B cell (primary cell): ENCODE measurements at regions not wholly inside any gene's neighbourhood (a gene's known extent, or its start where the extent isn't known, plus 50 kb on each side); places are given as distances from the start of the nearest gene placed in this dataset.

Source experiments
- ATAC-seq: fragments of 200-7000 bp; cut with Tn5 transposase; one replicate; pipeline ENCODE4 v1.10.0; 2021; ENCODE audit warnings: low read depth, mild to moderate bottlenecking, moderate number of reproducible peaks, moderate library complexity
- CTCF ChIA-PET: fragments of 350-600 bp; sonication (Branson Sonifier 250); formaldehyde crosslinking; loops from one replicate; lab custom pipeline; 2021; ENCODE audit warnings: antibody characterized with exemption, inconsistent platforms; lab: Charles Lee
- POLR2A ChIA-PET: fragments of 350-600 bp; sonication (Branson Sonifier 250); formaldehyde crosslinking; loops from one replicate; lab custom pipeline; 2021; ENCODE audit warnings: antibody characterized with exemption; lab: Charles Lee
- DNase-seq: peaks from one replicate; pipeline ENCODE4 v3.0.0; 2013
- H2AFZ ChIP-seq: 2 replicates; pipeline ENCODE4 v1.6.1; 2012; ENCODE audit warnings: mild to moderate bottlenecking, low read depth, low read length; ENCODE audit not compliant: insufficient read depth, poor library complexity, severe bottlenecking
- H3K27ac ChIP-seq, 2 donors: 1 replicate in 1 of 2; 2 replicates in 1 of 2; pipeline ENCODE4 v1.5.1; 2012 to 2013; ENCODE audit warnings: low read length in 2 of 2, mild to moderate bottlenecking in 2 of 2, moderate library complexity in 1 of 2
- H3K27me3 ChIP-seq, 4 experiments: fragments of 200-600 bp in 1 of 4; sonication (generic) in 1 of 4; replicated peaks in 1 of 4; 1 replicate in 2 of 4; 2 replicates in 2 of 4; pipeline versions ENCODE4 v1.6.1 to v1.7.0; 2013 to 2016; ENCODE audit warnings: low read length in 3 of 4, mild to moderate bottlenecking in 2 of 4, mixed read lengths in 1 of 4, moderate library complexity in 1 of 4; ENCODE audit not compliant: insufficient read depth in 4 of 4, control insufficient read depth in 3 of 4; ENCODE audit errors: control extremely low read depth in 1 of 4
- H3K36me3 ChIP-seq, 2 experiments: replicated peaks in 1 of 2; 1 replicate in 1 of 2; 2 replicates in 1 of 2; pipeline versions ENCODE4 v1.6.1 to v1.7.1; 2013; ENCODE audit warnings: low read length in 1 of 2; ENCODE audit not compliant: insufficient read depth in 2 of 2, control insufficient read depth in 1 of 2; ENCODE audit errors: control extremely low read depth in 1 of 2, extremely low read depth in 1 of 2
- H3K4me1 ChIP-seq, 2 donors: fragments of 200-600 bp in 1 of 2; sonication (generic) in 1 of 2; 1 replicate in 1 of 2; 2 replicates in 1 of 2; pipeline versions ENCODE4 v1.5.1 to v1.6.1; 2013 to 2017; ENCODE audit warnings: low read length in 2 of 2; ENCODE audit not compliant: control insufficient read depth in 2 of 2, insufficient read depth in 2 of 2
- H3K4me2 ChIP-seq: replicated peaks from 2 replicates; pipeline ENCODE3; 2012; ENCODE audit warnings: mild to moderate bottlenecking, low read depth, low read length; ENCODE audit not compliant: poor library complexity, severe bottlenecking
- H3K4me3 ChIP-seq, 5 experiments: fragments of 200-600 bp in 1 of 5; sonication (generic) in 1 of 5; 1 replicate in 3 of 5; 2 replicates in 2 of 5; pipeline versions ENCODE4 v1.5.1 to v1.7.0; 2011 to 2016; ENCODE audit warnings: low read length in 4 of 5, mild to moderate bottlenecking in 4 of 5, low read depth in 2 of 5, control low read depth in 1 of 5, moderate library complexity in 1 of 5; ENCODE audit not compliant: insufficient read depth in 1 of 5; ENCODE audit errors: control extremely low read depth in 1 of 5, extremely low read depth in 1 of 5
- H3K79me2 ChIP-seq: fragments of 200-600 bp; sonication (generic); one replicate; pipeline ENCODE4 v1.6.0; 2016; ENCODE audit warnings: low read length; ENCODE audit not compliant: control insufficient read depth, insufficient read depth
- H3K9ac ChIP-seq: fragments of 200-600 bp; sonication (generic); 2 replicates; pipeline ENCODE4 v1.6.1; 2017; ENCODE audit warnings: mild to moderate bottlenecking, low read length, moderate library complexity
- H3K9me3 ChIP-seq, 3 donors: one replicate each; pipeline versions ENCODE4 v1.6.1 to v1.7.1; 2013; ENCODE audit warnings: low read length in 2 of 3; ENCODE audit not compliant: control insufficient read depth in 2 of 3, insufficient read depth in 1 of 3; ENCODE audit errors: control extremely low read depth in 1 of 3
- H4K20me1 ChIP-seq: 2 replicates; pipeline ENCODE4 v1.6.0; 2012; ENCODE audit warnings: mild to moderate bottlenecking, low read length; ENCODE audit not compliant: insufficient read depth, control insufficient read depth, poor library complexity, severe bottlenecking
- H3K27ac Mint-ChIP-seq: one replicate; pipeline ENCODE4 v1.8.0; 2021; ENCODE audit warnings: mixed read lengths
- H3K27me3 Mint-ChIP-seq: one replicate; pipeline ENCODE4 v1.8.0; 2021; ENCODE audit warnings: mixed read lengths
- H3K4me1 Mint-ChIP-seq: one replicate; pipeline ENCODE4 v1.8.0; 2021; ENCODE audit warnings: mixed read lengths
- H3K4me3 Mint-ChIP-seq: one replicate; pipeline ENCODE4 v1.8.0; 2021; ENCODE audit warnings: mixed read lengths
- H3K9me3 Mint-ChIP-seq: one replicate; pipeline ENCODE4 v1.8.0; 2022; ENCODE audit warnings: mixed read lengths; ENCODE audit not compliant: insufficient read depth
- CTCF ChIP-seq: fragments of 200-600 bp; IDR thresholded peaks from one replicate; pipeline ENCODE4 v1.8.0; 2022; ENCODE audit warnings: antibody characterized with exemption, mild to moderate bottlenecking
- EZH2 ChIP-seq: IDR thresholded peaks from 2 replicates; pipeline ENCODE4 v1.6.1; 2012; ENCODE audit warnings: borderline replicate concordance, low read depth, mild to moderate bottlenecking, moderate library complexity, low read length; ENCODE audit not compliant: insufficient read depth, poor library complexity, severe bottlenecking
- WGBS: methylation state at CpG from one replicate; pipeline ENCODE4 v1.1.5; 2013; ENCODE audit warnings: missing lambda C conversion rate; ENCODE audit not compliant: insufficient coverage; 5-methylcytosine and 5-hydroxymethylcytosine counted together
- intact Hi-C: fragments of 100-400 bp; cut with micrococcal nuclease; formaldehyde crosslinking; loops from one replicate; pipeline ENCODE4 v1.10.0; 2022

DNA sequence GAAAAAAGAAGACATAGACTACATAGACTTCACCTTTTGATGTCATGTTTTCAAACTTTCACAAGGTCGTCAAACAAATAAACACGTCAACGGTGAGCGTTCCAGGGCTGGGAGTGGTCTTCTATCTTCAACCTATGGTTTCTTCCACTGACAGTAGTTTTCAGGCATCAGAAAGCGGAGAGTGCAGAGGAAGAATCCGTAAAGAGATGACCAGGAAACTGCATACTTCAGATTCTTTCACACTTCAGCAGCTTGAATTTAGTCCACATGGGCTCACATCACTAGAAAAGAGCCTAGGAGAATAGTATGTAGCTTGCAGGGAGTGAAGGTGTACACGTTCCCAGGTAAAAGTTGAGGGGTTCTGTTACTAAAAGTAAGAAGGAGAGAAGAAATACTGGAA is 58.5 kb downstream of the NPY1R start:
- 93% methylated on average over 6 of the region's 7 CpGs for WGBS
- Histone ChIP-seq H3K4me2 (no peak overlapping the region), H3K27ac (no peak overlapping the region), H3K4me3 (no peak overlapping the region), H3K4me1 (no peaks in the 10 kb centered on the region), H4K20me1 (no peaks in the 10 kb centered on the region), H2AFZ (no peak overlapping the region), H3K36me3 (no peaks in the 10 kb centered on the region), H3K9me3 (no peaks in the 10 kb centered on the region), H3K79me2 (no peaks in the 10 kb centered on the region), H3K27me3 (no peaks in the 10 kb centered on the region), H3K9ac (no peak overlapping the region)
- Mint-ChIP-seq H3K27me3 (peaks cover 8% of the 10 kb centered on the region), H3K4me1 (no peaks in the 10 kb centered on the region), H3K27ac (no peak overlapping the region), H3K4me3 (no peak overlapping the region), H3K9me3 (no peaks in the 10 kb centered on the region)
- DNase-seq = no peak
- ChIA-PET POLR2A (no interaction called here), CTCF (no interaction called here)
- no peak for TF ChIP-seq EZH2
- no peak for TF ChIP-seq CTCF
- no peak for ATAC-seq
- intact Hi-C loops = no loop called here

DNA sequence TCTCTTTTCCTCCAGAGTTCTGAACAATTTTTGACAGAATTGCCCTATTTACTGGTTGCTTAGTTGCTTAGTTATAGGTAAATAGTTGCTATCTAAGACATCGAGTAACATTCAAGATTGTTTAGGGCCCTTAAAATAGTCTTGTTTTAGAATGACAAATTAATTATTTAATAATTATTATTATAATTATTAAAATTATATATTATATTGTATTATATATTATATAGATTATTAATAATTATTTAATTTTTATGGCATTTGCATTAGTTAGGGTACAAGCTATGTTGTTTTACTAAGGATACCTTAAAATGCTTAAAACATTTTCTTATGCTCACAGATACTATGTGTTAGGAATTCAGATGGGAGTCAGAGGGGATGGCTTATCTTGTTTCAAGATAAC is 59.2 kb downstream of the NPY1R start:
- ChIA-PET CTCF (interaction anchor here (0.7 kb wide), 1 partner anchor 23 kb away, joined by 3 read pairs; no protein-coding TSS in a partner anchor), POLR2A (no interaction called here)
- DNase-seq (no peak), ATAC-seq (no peak)
- Histone ChIP-seq H3K9me3 (no peaks in the 10 kb centered on the region), H3K9ac (no peak overlapping the region), H2AFZ (no peak overlapping the region), H3K27ac (no peak overlapping the region), H3K4me1 (no peaks in the 10 kb centered on the region), H3K27me3 (no peaks in the 10 kb centered on the region), H3K4me3 (no peak overlapping the region), H4K20me1 (no peaks in the 10 kb centered on the region), H3K36me3 (no peaks in the 10 kb centered on the region), H3K4me2 (no peak overlapping the region), H3K79me2 (no peaks in the 10 kb centered on the region)
- no CpG with 5 or more reads among the region's 1 CpG for WGBS
- no peaks in the 10 kb centered on the region for H3K9me3 Mint-ChIP-seq
- H3K27me3 Mint-ChIP-seq = peaks cover 6% of the 10 kb centered on the region
- intact Hi-C loops = no loop called here
- H3K4me3 Mint-ChIP-seq = no peak overlapping the region
- no peaks in the 10 kb centered on the region for H3K4me1 Mint-ChIP-seq
- no peak overlapping the region for H3K27ac Mint-ChIP-seq
- TF ChIP-seq CTCF (no peak), EZH2 (no peak)
